Neuronal stem cell (in vitro differentiated cells): ENCODE measurements at regions not wholly inside any gene's neighbourhood (a gene's known extent, or its start where the extent isn't known, plus 50 kb on each side); places are given as distances from the start of the nearest gene placed in this dataset.
A peak's percentile ranks its signal among the peaks of the same experiment; 100 is the strongest.

Experiments
- DNase-seq: peaks from one replicate; pipeline ENCODE4 v3.0.0-alpha.2; 2013; ENCODE audit warnings: low spot score
- H2AFZ ChIP-seq: one replicate; pipeline ENCODE4 v1.6.1; 2013; ENCODE audit warnings: mild to moderate bottlenecking, low read length, inconsistent platforms
- H2AK5ac ChIP-seq: 2 replicates; pipeline ENCODE4 v1.6.1; 2013; ENCODE audit warnings: low read depth, mild to moderate bottlenecking, inconsistent platforms, low read length, moderate library complexity, mixed read lengths
- H2BK120ac ChIP-seq: 2 replicates; pipeline ENCODE4 v1.6.1; 2013; ENCODE audit warnings: low read depth, mild to moderate bottlenecking, inconsistent platforms, low read length, moderate library complexity, mixed read lengths
- H2BK12ac ChIP-seq: one replicate; pipeline ENCODE4 v1.6.1; 2013; ENCODE audit warnings: low read length, inconsistent platforms
- H2BK15ac ChIP-seq: 2 replicates; pipeline ENCODE4 v1.6.1; 2013; ENCODE audit warnings: mild to moderate bottlenecking, low read length, inconsistent platforms, mixed read lengths
- H2BK5ac ChIP-seq: one replicate; pipeline ENCODE4 v1.6.1; 2013; ENCODE audit warnings: inconsistent platforms, mild to moderate bottlenecking, low read length, moderate library complexity
- H3K14ac ChIP-seq: one replicate; pipeline ENCODE4 v1.6.1; 2013; ENCODE audit warnings: low read length, inconsistent platforms
- H3K18ac ChIP-seq: 2 replicates; pipeline ENCODE4 v1.6.1; 2013; ENCODE audit warnings: low read length, inconsistent platforms
- H3K23ac ChIP-seq: 2 replicates; pipeline ENCODE4 v1.6.1; 2013; ENCODE audit warnings: low read depth, mild to moderate bottlenecking, mixed read lengths, low read length, inconsistent platforms; ENCODE audit not compliant: poor library complexity
- H3K27ac ChIP-seq: replicated peaks from 3 replicates; pipeline ENCODE4 v1.5.1; 2013; ENCODE audit warnings: low read length, inconsistent platforms
- H3K27me3 ChIP-seq, 3 experiments: 2 replicates each; pipeline ENCODE4 v1.6.1; 2013; ENCODE audit warnings: low read length in 3 of 3, mild to moderate bottlenecking in 2 of 3, inconsistent platforms in 1 of 3, low read depth in 1 of 3, mixed read lengths in 1 of 3, moderate library complexity in 1 of 3; ENCODE audit not compliant: control insufficient read depth in 3 of 3, insufficient read depth in 3 of 3
- H3K36me3 ChIP-seq, 2 donors: replicated peaks in 1 of 2; 2 replicates each; pipeline ENCODE4 v1.6.1; 2013; ENCODE audit warnings: low read length in 2 of 2; ENCODE audit not compliant: control insufficient read depth in 2 of 2, insufficient read depth in 2 of 2
- H3K4ac ChIP-seq: 2 replicates; pipeline ENCODE4 v1.6.1; 2013; ENCODE audit warnings: inconsistent platforms, mild to moderate bottlenecking, low read length, moderate library complexity
- H3K4me1 ChIP-seq, 2 donors: 1 replicate in 1 of 2; 2 replicates in 1 of 2; pipeline ENCODE4 v1.6.1; 2013; ENCODE audit warnings: low read length in 2 of 2, low read depth in 1 of 2; ENCODE audit not compliant: control insufficient read depth in 2 of 2, insufficient read depth in 1 of 2
- H3K4me2 ChIP-seq: one replicate; pipeline ENCODE4 v1.6.1; 2013; ENCODE audit warnings: mild to moderate bottlenecking, low read length, inconsistent platforms; ENCODE audit not compliant: insufficient read depth, poor library complexity, severe bottlenecking
- H3K4me3 ChIP-seq, 2 donors: 2 replicates each; pipeline ENCODE4 v1.5.1; 2013; ENCODE audit warnings: low read length in 2 of 2, mild to moderate bottlenecking in 2 of 2, inconsistent platforms in 1 of 2, moderate library complexity in 1 of 2
- H3K79me1 ChIP-seq: one replicate; pipeline ENCODE4 v1.6.1; 2013; ENCODE audit warnings: low read depth, mild to moderate bottlenecking, inconsistent platforms, low read length, moderate library complexity
- H3K9ac ChIP-seq: one replicate; pipeline ENCODE4 v1.6.1; 2013; ENCODE audit warnings: mild to moderate bottlenecking, low read depth, low read length, inconsistent platforms; ENCODE audit not compliant: poor library complexity
- H3K9me3 ChIP-seq, 2 donors: replicated peaks in 1 of 2; 2 replicates each; pipeline versions ENCODE3 to v1.6.1; 2013; ENCODE audit warnings: low read length in 2 of 2, mild to moderate bottlenecking in 2 of 2, inconsistent platforms in 1 of 2, low read depth in 1 of 2, mixed read lengths in 1 of 2, moderate library complexity in 1 of 2; ENCODE audit not compliant: control insufficient read depth in 2 of 2, insufficient read depth in 1 of 2
- H4K8ac ChIP-seq: one replicate; pipeline ENCODE4 v1.6.1; 2013; ENCODE audit warnings: low read depth, mild to moderate bottlenecking, inconsistent platforms, low read length, moderate library complexity
- H4K91ac ChIP-seq: one replicate; pipeline ENCODE4 v1.6.1; 2013; ENCODE audit warnings: low read length, low read depth, mild to moderate bottlenecking, inconsistent platforms; ENCODE audit not compliant: poor library complexity
- WGBS, 2 donors: extraction: QIAGEN DNeasy Blood & Tissue Kit; methylation state at CpG; one replicate each; pipeline ENCODE4 v1.1.7; 2013; ENCODE audit warnings: missing lambda C conversion rate in 2 of 2, mixed read lengths in 1 of 2; ENCODE audit not compliant: insufficient read length in 2 of 2, insufficient replicate concordance in 1 of 2; ENCODE audit errors: extremely low coverage in 2 of 2; 5-methylcytosine and 5-hydroxymethylcytosine counted together

DNA sequence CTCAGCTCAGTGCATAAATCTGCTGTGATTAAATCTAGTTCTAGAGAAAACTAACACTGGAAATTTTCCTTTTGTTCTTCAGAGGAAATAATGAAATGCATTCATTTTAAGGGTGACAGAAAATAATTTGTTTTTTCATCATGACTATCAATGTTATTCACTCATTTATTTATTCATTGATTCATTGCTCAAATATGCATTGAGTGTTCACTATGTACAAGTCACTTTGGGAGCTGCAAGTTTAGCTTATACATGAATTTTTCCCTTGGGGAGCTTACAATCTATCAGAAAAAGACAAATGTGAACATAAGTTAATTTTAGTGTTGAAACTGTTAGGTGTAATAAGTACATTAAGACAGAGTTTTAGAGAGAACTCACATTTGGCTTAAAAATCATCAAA is 897.8 kb downstream of the CENPC start:
- DNase-seq, result no peak
- Histone ChIP-seq H2BK12ac (no peak overlapping the region), H2BK120ac (no peak overlapping the region), H3K27me3 (no peaks in the 10 kb centered on the region), H3K9ac (no peak overlapping the region), H3K18ac (no peak overlapping the region), H3K23ac (no peak overlapping the region), H3K4me2 (no peak overlapping the region), H4K91ac (no peak overlapping the region), H3K79me1 (no peaks in the 10 kb centered on the region), H2AFZ (no peak overlapping the region), H3K4me3 (no peak overlapping the region), H2BK15ac (no peak overlapping the region), H3K9me3 (no peaks in the 10 kb centered on the region), H2AK5ac (no peak overlapping the region), H2BK5ac (no peak overlapping the region), H3K14ac (no peak overlapping the region), H3K27ac (no peak overlapping the region), H4K8ac (no peak overlapping the region), H3K4ac (no peak overlapping the region), H3K36me3 (no peaks in the 10 kb centered on the region), H3K4me1 (peaks cover 0 to 5% of the 10 kb centered on the region in 2 donors)

DNA sequence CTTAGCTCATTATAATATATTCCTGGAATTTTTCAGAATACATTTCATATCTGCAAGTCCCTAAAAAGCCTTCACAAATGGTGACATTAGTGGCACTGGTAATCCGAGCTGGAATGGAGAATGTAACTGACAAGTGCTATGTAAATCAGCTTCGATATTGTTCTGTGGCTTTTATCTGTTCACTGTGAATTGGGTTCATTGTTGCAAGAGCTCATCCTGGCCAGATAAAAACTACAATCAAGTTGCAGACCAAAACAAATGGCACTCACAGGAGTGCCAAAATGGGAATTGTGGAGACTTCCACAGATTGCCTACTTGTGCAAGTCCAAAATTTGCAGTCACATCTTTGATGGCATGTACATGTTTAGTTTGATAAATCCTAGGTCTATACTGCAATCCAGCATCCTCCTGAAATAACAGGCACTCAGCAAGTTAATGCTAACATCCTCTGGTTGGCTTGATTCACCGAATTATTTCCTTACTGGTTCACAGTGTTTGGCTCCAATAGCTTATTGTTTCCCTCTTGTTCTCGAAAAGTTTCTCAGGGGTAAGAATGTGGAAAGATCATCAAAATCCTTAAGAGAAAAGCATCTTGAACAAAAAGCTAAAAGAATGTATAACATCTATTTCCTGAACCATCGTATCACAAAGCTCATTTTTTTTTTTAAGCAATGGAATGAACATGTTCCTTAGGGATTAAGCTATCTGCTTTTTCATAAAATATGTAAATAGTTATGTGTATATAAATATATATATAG is 904.9 kb downstream of the CENPC start:
- Histone ChIP-seq H3K23ac (no peak overlapping the region), H2AFZ (peak overlapping the region; percentile 43), H4K8ac (no peak overlapping the region), H3K4me3 (no peak overlapping the region), H3K9me3 (no peaks in the 10 kb centered on the region), H3K27ac (peak overlapping the region; percentile 44), H2BK15ac (no peak overlapping the region), H3K18ac (no peak overlapping the region), H2AK5ac (no peak overlapping the region), H3K79me1 (no peaks in the 10 kb centered on the region), H2BK120ac (no peak overlapping the region), H3K4me2 (no peak overlapping the region), H3K14ac (no peak overlapping the region), H3K27me3 (no peaks in the 10 kb centered on the region), H2BK5ac (no peak overlapping the region), H3K4ac (no peak overlapping the region), H3K4me1 (peaks cover 5 to 28% of the 10 kb centered on the region in 2 donors), H3K9ac (no peak overlapping the region), H3K36me3 (no peaks in the 10 kb centered on the region), H2BK12ac (no peak overlapping the region), H4K91ac (no peak overlapping the region)
- peak; percentile 27 for DNase-seq
- WGBS, 2 donors, result no CpG with 5 or more reads among the region's 5 CpGs

DNA sequence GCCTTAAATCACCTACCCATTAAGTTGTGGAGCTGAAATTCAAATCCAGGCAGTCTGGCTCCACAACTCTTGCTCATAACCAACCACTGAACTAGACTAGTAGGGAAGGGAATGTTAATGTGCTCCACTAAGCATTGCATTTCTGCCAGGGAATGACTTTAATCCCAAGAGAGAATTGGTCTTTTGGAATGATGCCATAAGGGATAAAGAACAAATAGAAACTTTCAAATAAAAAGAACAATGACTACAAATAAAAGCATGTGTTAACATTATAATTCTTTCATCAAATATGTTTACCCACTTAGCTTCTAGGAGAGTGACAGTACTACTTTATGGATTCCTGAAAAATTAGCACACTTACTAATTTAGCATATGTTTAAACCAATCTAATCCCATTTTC is 905.9 kb downstream of the CENPC start:
- Histone ChIP-seq H2BK120ac (no peak overlapping the region), H4K8ac (no peak overlapping the region), H2BK15ac (no peak overlapping the region), H3K14ac (no peak overlapping the region), H4K91ac (no peak overlapping the region), H3K79me1 (no peaks in the 10 kb centered on the region), H2AK5ac (no peak overlapping the region), H2BK5ac (no peak overlapping the region), H3K18ac (no peak overlapping the region), H3K9ac (no peak overlapping the region), H3K9me3 (no peaks in the 10 kb centered on the region), H2AFZ (no peak overlapping the region), H3K27me3 (no peaks in the 10 kb centered on the region), H3K23ac (no peak overlapping the region), H3K27ac (no peak overlapping the region), H3K4me1 (peaks cover 5 to 30% of the 10 kb centered on the region in 2 donors), H2BK12ac (no peak overlapping the region), H3K36me3 (no peaks in the 10 kb centered on the region), H3K4ac (no peak overlapping the region), H3K4me3 (no peak overlapping the region), H3K4me2 (no peak overlapping the region)
- no peak for DNase-seq

DNA sequence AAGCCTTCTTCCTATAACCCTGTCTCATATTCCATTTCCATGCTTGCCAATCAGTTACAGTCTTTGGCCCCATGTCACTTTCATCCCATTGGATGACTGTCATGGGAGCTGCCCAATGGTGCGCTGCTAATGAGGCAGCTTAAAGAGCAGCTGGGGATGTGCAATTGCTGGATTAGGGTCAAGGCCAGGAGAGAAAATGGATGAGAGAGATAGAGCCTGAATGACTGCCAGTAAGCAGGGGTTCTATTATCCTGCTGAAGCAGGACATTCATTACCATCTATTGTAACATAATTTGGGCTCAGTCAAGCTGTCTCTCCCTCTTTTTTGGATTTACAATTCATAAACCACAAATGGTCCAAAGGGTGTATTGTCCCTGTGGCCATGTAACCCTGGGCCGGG is 909.0 kb downstream of the CENPC start:
- no peak overlapping the region for H3K23ac ChIP-seq
- H3K27me3 ChIP-seq, result no peaks in the 10 kb centered on the region
- H2BK5ac ChIP-seq, result no peak overlapping the region
- H4K8ac ChIP-seq, result no peak overlapping the region
- H3K79me1 ChIP-seq, result no peaks in the 10 kb centered on the region
- no peak overlapping the region for H3K4me2 ChIP-seq
- no peak for DNase-seq
- no peak overlapping the region for H3K14ac ChIP-seq
- no peak overlapping the region for H3K4ac ChIP-seq
- H2AFZ ChIP-seq, result no peak overlapping the region
- no peak overlapping the region for H2BK120ac ChIP-seq
- no peak overlapping the region for H3K27ac ChIP-seq
- H3K4me3 ChIP-seq, result no peak overlapping the region
- WGBS, 2 donors, result no CpG with 5 or more reads among the region's 2 CpGs
- H2BK12ac ChIP-seq, result no peak overlapping the region
- H3K9me3 ChIP-seq, result no peaks in the 10 kb centered on the region
- peaks cover 5 to 27% of the 10 kb centered on the region in 2 donors for H3K4me1 ChIP-seq
- no peak overlapping the region for H2AK5ac ChIP-seq
- no peak overlapping the region for H3K18ac ChIP-seq
- no peak overlapping the region for H4K91ac ChIP-seq
- H3K36me3 ChIP-seq, result no peaks in the 10 kb centered on the region
- H2BK15ac ChIP-seq, result no peak overlapping the region
- H3K9ac ChIP-seq, result no peak overlapping the region
